VCaP (cell line): ENCODE measurements at regions not wholly inside any gene's neighbourhood (a gene's known extent, or its start where the extent isn't known, plus 50 kb on each side); places are given as distances from the start of the nearest gene placed in this dataset.

ENCODE experiments used
- H3K27ac ChIP-seq: fragments of 450-650 bp; 2 replicates; pipeline ENCODE4 v1.5.1; 2017
- CTCF ChIP-seq: fragments of 450-650 bp; conservative IDR thresholded peaks from 2 replicates; pipeline ENCODE4 v1.5.1; 2017; ENCODE audit warnings: mild to moderate bottlenecking, moderate library complexity

DNA sequence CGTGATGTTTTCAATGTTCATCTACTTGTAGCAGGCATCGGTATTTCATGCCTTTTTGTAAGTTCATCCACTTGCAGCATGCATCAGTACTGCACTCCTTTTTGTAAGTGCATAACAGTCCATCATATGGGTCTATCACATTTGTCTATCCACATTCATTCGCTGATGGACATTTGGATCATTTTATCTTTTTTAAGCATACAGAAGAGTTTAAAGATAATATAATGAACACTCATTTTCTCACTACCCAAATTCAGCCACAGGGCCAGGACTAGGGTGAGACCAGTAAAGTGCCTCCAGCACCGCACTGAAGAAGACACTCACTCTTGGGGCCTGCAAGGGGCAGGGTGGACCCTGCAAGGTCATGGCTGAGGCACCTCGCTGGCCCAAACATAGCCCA, 309.6 kb downstream of the UACA start:
- H3K27ac ChIP-seq: no peak overlapping the region
- no peak for TF ChIP-seq CTCF

DNA sequence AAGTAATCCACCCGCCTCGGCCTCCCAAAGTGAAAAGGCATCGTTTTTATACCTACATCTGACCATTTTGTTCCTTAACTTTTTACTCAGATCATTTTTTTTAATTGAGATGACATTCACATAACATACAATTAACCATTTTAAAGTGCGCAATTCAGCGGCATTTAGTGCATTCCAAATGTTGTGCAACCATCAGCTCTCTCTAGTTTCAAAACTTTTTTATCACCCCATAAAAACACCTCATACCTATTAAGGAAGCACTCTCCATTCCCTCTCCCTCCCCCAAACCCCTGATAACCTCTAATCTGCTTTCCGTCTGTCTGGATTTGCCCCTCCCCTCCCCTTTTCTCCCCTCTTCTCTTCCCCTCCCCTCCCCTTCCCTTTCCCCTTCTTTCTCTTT, 310.1 kb downstream of the UACA start:
- H3K27ac ChIP-seq: no peak overlapping the region

DNA sequence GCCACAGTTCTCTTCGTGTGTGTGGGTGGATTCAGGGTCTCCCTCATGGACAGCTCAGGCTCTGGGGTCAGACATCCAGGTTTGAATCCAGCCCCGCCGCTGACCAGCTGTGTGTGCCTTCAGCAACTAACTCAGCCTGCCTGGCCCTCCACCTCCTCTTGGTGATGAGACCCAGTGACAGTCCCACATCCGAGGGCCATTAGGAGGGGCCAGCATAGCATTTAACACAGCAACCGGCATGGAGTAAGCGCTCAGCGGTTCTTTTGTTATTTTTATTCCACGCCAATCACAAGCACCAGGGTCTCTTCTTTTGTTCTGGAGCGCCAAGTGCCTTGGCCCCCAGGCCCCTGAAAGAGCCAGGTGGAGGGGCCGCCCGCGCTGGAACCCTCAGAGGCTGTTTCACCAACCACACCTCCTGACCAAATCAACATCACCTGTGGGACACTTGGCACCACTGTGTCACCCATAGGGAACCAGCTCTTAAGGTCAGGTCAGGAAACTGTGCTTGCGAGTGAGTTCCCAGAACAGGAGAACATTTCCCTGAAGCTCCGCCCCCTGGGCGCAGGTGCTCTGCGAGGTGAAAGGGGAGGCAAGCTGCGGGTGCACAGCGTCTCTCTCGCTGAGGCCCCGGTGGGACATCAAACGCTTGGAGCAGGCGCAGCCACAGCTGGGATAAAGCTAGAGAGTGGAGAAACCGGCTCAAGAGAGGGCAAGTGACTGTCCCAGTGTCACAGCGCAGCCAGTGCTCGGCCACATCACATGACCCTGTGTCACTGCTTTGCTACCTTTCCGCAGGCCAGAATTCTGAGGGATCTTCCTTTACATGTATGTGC, 311.3 kb downstream of the UACA start:
- H3K27ac ChIP-seq: no peak overlapping the region
- TF ChIP-seq CTCF: no peak

More for the DNA sequence above, 310.1 kb downstream of the UACA start:
- no peak for TF ChIP-seq CTCF

DNA sequence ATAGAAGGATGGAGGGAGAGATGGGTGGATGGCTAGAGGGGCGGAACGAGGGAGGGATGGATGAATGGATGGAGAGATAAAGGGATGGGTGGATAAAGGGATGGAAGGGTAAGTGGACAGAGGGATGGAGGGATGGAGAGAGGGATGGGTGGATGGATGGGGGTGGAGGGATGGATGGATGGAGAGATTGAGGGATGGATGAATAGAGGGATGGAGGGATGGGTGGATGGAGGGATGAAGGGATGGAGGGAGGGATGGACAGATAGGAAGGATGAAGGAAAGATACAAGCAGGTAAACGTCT, 313.3 kb downstream of the UACA start:
- H3K27ac ChIP-seq: no peak overlapping the region
- TF ChIP-seq CTCF: no peak

GRCh38 chr15:70449311-70450141, 313.8 kb downstream of the UACA start:
- H3K27ac ChIP-seq: no peak overlapping the region

GRCh38 chr15:70447928-70448698, 315.2 kb downstream of the UACA start:
- no peak overlapping the region for H3K27ac ChIP-seq
- no peak for TF ChIP-seq CTCF

More at GRCh38 chr15:70449311-70450141, 313.8 kb downstream of the UACA start:
- TF ChIP-seq CTCF: no peak

GRCh38 chr15:70447521-70447920, 315.8 kb downstream of the UACA start:
- no peak overlapping the region for H3K27ac ChIP-seq
- TF ChIP-seq CTCF: no peak
